DND-41 (cell line): ENCODE measurements at regions not wholly inside any gene's neighbourhood (a gene's known extent, or its start where the extent isn't known, plus 50 kb on each side); places are given as distances from the start of the nearest gene placed in this dataset.

Source experiments
- ATAC-seq: fragments of 200-7000 bp; cut with Tn5 transposase; 3 replicates; pipeline ENCODE4 v1.9.1; 2021; ENCODE audit warnings: low read depth; ENCODE audit not compliant: insufficient read depth
- DNase-seq: peaks from one replicate; pipeline ENCODE4 v3.0.0-alpha.2; 2020
- H2AFZ ChIP-seq: 2 replicates; pipeline ENCODE4 v1.6.0; 2012; ENCODE audit warnings: low read depth, low read length
- H3K27ac ChIP-seq: 2 replicates; pipeline ENCODE4 v1.5.1; 2012; ENCODE audit warnings: low read length, inconsistent platforms
- H3K27me3 ChIP-seq: fragments of 200-600 bp; sonication (generic); 2 replicates; pipeline ENCODE4 v1.6.0; 2012; ENCODE audit warnings: low read length, mild to moderate bottlenecking, inconsistent platforms; ENCODE audit not compliant: insufficient read depth, poor library complexity
- H3K36me3 ChIP-seq: 2 replicates; pipeline ENCODE4 v1.5.1; 2012; ENCODE audit warnings: low read length, inconsistent platforms; ENCODE audit not compliant: insufficient read depth
- H3K4me1 ChIP-seq: 2 replicates; pipeline ENCODE4 v1.5.1; 2012; ENCODE audit warnings: mild to moderate bottlenecking, low read length; ENCODE audit not compliant: insufficient read depth
- H3K4me2 ChIP-seq: 2 replicates; pipeline ENCODE4 v1.6.0; 2012; ENCODE audit warnings: mild to moderate bottlenecking, moderate library complexity, low read length, inconsistent platforms; ENCODE audit not compliant: insufficient read depth
- H3K4me3 ChIP-seq, 2 experiments: fragments of 200-600 bp in 1 of 2; shearing (Covaris generic) in 1 of 2; 2 replicates each; pipeline ENCODE4 v1.5.1; 2012 to 2016; ENCODE audit warnings: inconsistent platforms in 2 of 2, low read length in 2 of 2, mild to moderate bottlenecking in 2 of 2, low read depth in 1 of 2, moderate library complexity in 1 of 2
- H3K79me2 ChIP-seq: 2 replicates; pipeline ENCODE4 v1.6.0; 2012; ENCODE audit warnings: low read length, inconsistent platforms; ENCODE audit not compliant: insufficient read depth
- H3K9ac ChIP-seq: 2 replicates; pipeline ENCODE4 v1.6.0; 2012; ENCODE audit warnings: low read depth, mild to moderate bottlenecking, inconsistent platforms, low read length, moderate library complexity
- H3K9me3 ChIP-seq: 2 replicates; pipeline ENCODE4 v1.5.1; 2012; ENCODE audit warnings: low read length, moderate library complexity, mild to moderate bottlenecking, inconsistent platforms; ENCODE audit not compliant: insufficient read depth, severe bottlenecking
- H4K20me1 ChIP-seq: 2 replicates; pipeline ENCODE4 v1.6.0; 2012; ENCODE audit warnings: low read length; ENCODE audit not compliant: insufficient read depth
- EZH2 ChIP-seq: IDR thresholded peaks from 3 replicates; pipeline ENCODE4 v1.6.1; 2012; ENCODE audit warnings: borderline replicate concordance, low read depth, mild to moderate bottlenecking, moderate library complexity, low read length, inconsistent platforms; ENCODE audit not compliant: severe bottlenecking
- TF ChIP-seq, protein P1 (sequence below): IDR thresholded peaks from 2 replicates; pipeline ENCODE4 v1.5.1; 2012; ENCODE audit warnings: borderline replicate concordance, low read length, moderate library complexity, mild to moderate bottlenecking; ENCODE audit not compliant: poor library complexity, severe bottlenecking; ENCODE audit errors: extremely low read depth

DNA sequence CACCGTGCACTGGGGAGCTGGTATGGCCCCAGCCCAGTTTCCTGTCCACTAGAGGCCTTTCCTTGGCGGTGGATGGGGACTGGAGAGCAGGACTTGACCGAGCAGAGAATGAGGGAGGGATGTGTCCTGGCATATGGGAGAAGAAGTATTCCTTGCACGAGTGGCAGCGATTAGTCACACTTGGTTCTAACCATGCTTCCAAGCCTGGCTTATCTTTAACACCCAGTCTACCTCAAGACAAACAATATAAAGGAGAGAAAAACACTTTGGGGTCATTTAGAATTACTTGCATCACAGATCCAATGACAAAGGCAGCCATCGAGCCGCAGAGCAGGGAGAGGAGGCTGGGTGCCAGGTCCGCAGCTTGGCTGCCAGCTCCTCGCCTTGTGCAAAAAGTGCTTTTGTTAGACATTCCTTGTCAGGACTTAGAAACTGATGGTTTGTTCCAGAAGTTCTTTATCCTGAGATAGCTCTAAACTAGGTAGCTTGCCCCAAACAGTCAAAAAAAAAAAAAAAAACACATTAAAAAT, 214.9 kb upstream of the GMDS start:
- ATAC-seq (no peak), DNase-seq (no peak)
- H3K4me1 ChIP-seq = no peaks in the 10 kb centered on the region
- no peak overlapping the region for H2AFZ ChIP-seq
- H3K9ac ChIP-seq = no peak overlapping the region
- H3K9me3 ChIP-seq = no peaks in the 10 kb centered on the region
- no peak overlapping the region for H3K27ac ChIP-seq
- H4K20me1 ChIP-seq = no peaks in the 10 kb centered on the region
- no peak for TF ChIP-seq EZH2
- TF ChIP-seq, protein P1, sequence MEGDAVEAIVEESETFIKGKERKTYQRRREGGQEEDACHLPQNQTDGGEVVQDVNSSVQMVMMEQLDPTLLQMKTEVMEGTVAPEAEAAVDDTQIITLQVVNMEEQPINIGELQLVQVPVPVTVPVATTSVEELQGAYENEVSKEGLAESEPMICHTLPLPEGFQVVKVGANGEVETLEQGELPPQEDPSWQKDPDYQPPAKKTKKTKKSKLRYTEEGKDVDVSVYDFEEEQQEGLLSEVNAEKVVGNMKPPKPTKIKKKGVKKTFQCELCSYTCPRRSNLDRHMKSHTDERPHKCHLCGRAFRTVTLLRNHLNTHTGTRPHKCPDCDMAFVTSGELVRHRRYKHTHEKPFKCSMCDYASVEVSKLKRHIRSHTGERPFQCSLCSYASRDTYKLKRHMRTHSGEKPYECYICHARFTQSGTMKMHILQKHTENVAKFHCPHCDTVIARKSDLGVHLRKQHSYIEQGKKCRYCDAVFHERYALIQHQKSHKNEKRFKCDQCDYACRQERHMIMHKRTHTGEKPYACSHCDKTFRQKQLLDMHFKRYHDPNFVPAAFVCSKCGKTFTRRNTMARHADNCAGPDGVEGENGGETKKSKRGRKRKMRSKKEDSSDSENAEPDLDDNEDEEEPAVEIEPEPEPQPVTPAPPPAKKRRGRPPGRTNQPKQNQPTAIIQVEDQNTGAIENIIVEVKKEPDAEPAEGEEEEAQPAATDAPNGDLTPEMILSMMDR = no peak
- no peak overlapping the region for H3K4me2 ChIP-seq
- H3K36me3 ChIP-seq = no peaks in the 10 kb centered on the region
- H3K79me2 ChIP-seq = no peaks in the 10 kb centered on the region
- no peaks in the 10 kb centered on the region for H3K27me3 ChIP-seq
- no peak overlapping the region for H3K4me3 ChIP-seq

- DNase-seq (no peak), ATAC-seq (no peak)
- H3K4me3 ChIP-seq = no peak overlapping the region
- no peak overlapping the region for H3K4me2 ChIP-seq
- no peaks in the 10 kb centered on the region for H3K79me2 ChIP-seq
- no peak for TF ChIP-seq EZH2
- TF ChIP-seq, protein P1 = no peak
- no peaks in the 10 kb centered on the region for H3K9me3 ChIP-seq
- no peak overlapping the region for H2AFZ ChIP-seq
- H3K27ac ChIP-seq = no peak overlapping the region
- H3K9ac ChIP-seq = no peak overlapping the region
- H3K36me3 ChIP-seq = no peaks in the 10 kb centered on the region
- no peaks in the 10 kb centered on the region for H3K27me3 ChIP-seq
- H3K4me1 ChIP-seq = no peaks in the 10 kb centered on the region
- H4K20me1 ChIP-seq = no peaks in the 10 kb centered on the region
Measured at GRCh38 chr6:2454180-2454579, 208.8 kb upstream of the GMDS start.

GRCh38 chr6:2450546-2450945, 205.1 kb upstream of the GMDS start:
- no peaks in the 10 kb centered on the region for H3K79me2 ChIP-seq
- ATAC-seq (no peak), DNase-seq (no peak)
- no peaks in the 10 kb centered on the region for H3K9me3 ChIP-seq
- no peak overlapping the region for H3K4me2 ChIP-seq
- no peak overlapping the region for H3K9ac ChIP-seq
- H3K27ac ChIP-seq = no peak overlapping the region
- no peaks in the 10 kb centered on the region for H3K36me3 ChIP-seq
- H3K27me3 ChIP-seq = no peaks in the 10 kb centered on the region
- H3K4me1 ChIP-seq = no peaks in the 10 kb centered on the region
- TF ChIP-seq, protein P1 = no peak
- no peak for TF ChIP-seq EZH2
- H2AFZ ChIP-seq = no peak overlapping the region
- no peaks in the 10 kb centered on the region for H4K20me1 ChIP-seq
- no peak overlapping the region for H3K4me3 ChIP-seq

DNA sequence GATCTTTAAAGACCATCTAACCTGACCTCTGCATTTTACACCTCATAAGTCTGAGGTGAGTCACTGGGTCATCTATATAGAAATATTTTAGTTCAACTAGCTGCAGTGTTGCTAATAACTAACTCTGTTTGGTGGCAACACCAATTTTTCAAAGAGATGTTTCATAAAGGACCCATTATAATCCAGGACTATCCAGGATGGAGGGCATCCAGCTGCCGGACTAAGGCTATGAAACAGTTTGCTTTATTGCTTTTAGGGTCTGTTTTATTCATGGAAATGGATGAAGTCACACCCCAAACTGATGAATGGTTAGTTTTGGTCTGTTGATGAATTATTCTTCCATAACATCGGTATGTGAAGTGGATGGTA, 204.2 kb upstream of the GMDS start:
- H3K4me2 ChIP-seq = no peak overlapping the region
- no peaks in the 10 kb centered on the region for H4K20me1 ChIP-seq
- H3K79me2 ChIP-seq = no peaks in the 10 kb centered on the region
- DNase-seq (no peak), ATAC-seq (no peak)
- H3K36me3 ChIP-seq = no peaks in the 10 kb centered on the region
- H3K27ac ChIP-seq = no peak overlapping the region
- H3K9ac ChIP-seq = no peak overlapping the region
- H3K4me3 ChIP-seq = no peak overlapping the region
- H3K27me3 ChIP-seq = no peaks in the 10 kb centered on the region
- no peak overlapping the region for H2AFZ ChIP-seq
- no peaks in the 10 kb centered on the region for H3K4me1 ChIP-seq
- TF ChIP-seq, protein P1 = no peak
- no peak for TF ChIP-seq EZH2
- H3K9me3 ChIP-seq = no peaks in the 10 kb centered on the region
